ENCODE measurements at regions not wholly inside any gene's neighbourhood (a gene's known extent, or its start where the extent isn't known, plus 50 kb on each side); places are given as distances from the start of the nearest gene placed in this dataset.

DNA sequence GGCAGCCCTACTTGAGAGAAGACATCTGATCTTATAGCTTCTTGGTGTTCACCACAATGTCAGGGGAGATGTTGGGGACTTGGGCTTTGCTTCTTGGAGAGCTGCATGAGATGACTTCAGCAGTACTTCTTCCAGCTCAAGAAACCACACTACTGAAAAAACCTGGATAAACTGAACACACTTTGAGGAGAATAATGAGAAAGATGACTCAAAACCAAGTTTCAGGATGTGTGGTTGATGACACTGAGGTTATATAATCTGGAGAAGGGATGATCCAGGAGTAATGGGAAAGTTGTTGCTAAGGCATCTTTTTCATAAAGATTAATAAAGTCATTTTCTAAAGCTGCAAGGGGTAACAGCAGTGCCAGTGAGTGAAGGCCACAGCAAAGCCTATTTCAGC, 58.4 kb upstream of the PNPLA4 start:
- ATAC-seq (no peak), FAIRE-seq (no peak), DNase-seq (no peak)
- Histone ChIP-seq H3K27me3 (no peaks in the 10 kb centered on the region), H3K36me3 (no peaks in the 10 kb centered on the region), H3K27ac (no peak overlapping the region), H3K9me3 (no peaks in the 10 kb centered on the region), H3K4me1 (peaks cover 0 to 10% (median 7%) of the 10 kb centered on the region in 3 donors), H3K4me3 (no peak overlapping the region)
- TF ChIP-seq CTCF (IDR thresholded peaks at IDR 0.05) = no peak
- intact Hi-C loops (cut with DNase I) = no loop called here

DNA sequence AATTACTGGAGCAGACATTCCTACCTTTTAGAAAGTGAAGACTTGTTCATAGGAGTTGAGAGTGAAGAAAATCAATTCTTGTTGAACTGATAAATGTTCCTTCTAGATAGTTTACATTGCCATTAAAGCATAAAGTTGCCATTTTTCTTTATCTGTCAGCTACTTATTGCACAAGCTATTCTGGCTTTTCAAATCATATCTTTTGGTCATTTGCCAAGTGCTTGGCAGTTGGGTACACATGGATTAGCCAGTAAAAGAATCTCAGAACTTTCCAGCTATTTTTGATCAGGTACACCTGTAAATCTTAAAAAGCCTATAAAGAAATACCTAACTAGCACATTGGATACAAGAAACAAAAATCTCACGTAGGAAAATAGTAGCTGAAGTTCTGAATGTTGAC, 56.4 kb upstream of the PNPLA4 start:
- TF ChIP-seq CTCF (IDR thresholded peaks at IDR 0.05) = no peak
- intact Hi-C loops (cut with DNase I) = no loop called here
- Histone ChIP-seq H3K9me3 (no peaks in the 10 kb centered on the region), H3K4me3 (no peak overlapping the region), H3K4me1 (peaks cover 0 to 10% (median 7%) of the 10 kb centered on the region in 3 donors), H3K27ac (no peak overlapping the region), H3K36me3 (no peaks in the 10 kb centered on the region), H3K27me3 (no peaks in the 10 kb centered on the region)
- WGBS, 2 donors = 5 to 16% methylated on average over 1 of the region's 1 CpG
- ATAC-seq (peak; percentile 51 to 81 (median 68)), DNase-seq (no peak), FAIRE-seq (peak; percentile 73)

Data from pancreas (tissue), 10 donors.